HG03280 (cell line): ENCODE measurements at regions not wholly inside any gene's neighbourhood (a gene's known extent, or its start where the extent isn't known, plus 50 kb on each side); places are given as distances from the start of the nearest gene placed in this dataset.

ENCODE experiments used
- ATAC-seq: cut with Tn5 transposase; IDR thresholded peaks from one replicate; pipeline ENCODE4 v1.9.1; 2021; ENCODE audit warnings: mild to moderate bottlenecking, moderate library complexity; ENCODE audit not compliant: unreplicated experiment

- no peak for ATAC-seq
These were observed 331.1 kb downstream of the GPAT3 start for GRCh38 chr4:83866834-83867621.

DNA sequence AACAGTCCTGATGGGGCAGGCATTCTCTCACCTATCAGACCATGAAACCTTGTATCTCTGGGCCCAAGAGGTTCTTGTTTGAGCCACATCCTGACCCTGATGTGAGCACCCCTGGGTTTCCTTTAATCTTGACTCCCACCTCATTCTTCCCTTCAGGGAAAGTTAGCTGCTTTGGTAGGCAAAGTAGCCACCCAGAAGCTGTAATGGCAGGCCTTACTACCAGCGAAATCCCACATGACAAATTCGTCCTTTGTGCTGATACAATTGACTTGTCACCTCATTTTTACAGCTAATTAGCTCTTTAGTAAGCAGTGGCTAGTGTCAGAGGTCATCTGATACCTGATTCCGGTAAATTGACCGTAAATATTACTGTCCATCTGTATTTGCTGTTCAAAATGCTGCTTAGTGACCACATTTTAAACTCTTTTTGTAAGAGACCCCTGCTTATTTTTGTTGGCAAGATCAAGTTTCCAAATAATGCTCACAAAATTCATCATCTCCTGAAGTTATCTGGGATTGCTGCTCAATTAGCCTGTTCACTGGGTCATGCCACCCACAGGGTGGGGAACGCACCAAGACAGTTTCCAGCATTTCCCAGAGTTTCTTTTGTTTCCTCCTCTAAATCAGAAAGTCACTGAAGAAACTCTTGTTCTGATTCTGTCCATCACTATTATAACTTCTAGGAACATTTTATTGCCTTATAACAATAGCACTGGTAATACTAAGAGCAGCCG is 329.7 kb downstream of the GPAT3 start:
- no peak for ATAC-seq

DNA sequence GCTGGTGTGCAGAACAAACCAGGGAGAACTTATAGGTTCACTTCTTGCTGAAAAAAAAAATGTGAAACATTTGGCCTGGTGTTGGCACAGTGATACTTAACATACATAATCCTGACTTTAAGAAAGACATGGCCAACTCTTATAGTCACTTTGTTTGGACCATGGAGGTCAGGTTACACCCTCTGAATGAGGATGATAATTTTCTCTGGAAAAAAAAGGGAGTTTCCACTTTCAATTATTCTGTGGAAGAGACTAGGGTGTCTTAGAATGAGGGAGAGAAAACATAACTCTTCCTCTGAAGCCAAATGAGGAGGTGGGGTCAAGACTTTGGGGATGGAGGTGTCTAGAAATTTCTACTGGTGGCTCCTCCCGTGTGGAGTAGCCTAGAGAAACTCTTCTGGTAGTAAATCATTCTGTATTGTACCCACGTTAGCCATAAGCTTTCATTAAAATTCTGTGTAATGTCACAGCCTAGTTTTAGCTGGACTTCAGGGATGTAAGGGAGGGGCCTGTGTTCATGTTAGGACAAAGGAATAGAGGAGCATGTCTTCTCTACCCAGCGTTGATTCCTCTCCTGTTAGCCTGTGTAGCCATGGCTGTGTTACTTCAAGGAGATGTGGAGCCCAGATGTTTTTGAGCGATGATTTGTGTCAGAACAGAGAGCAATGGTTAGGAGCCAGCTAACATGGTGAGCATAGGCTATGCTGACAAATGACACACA is 328.3 kb downstream of the GPAT3 start:
- ATAC-seq, result no peak

DNA sequence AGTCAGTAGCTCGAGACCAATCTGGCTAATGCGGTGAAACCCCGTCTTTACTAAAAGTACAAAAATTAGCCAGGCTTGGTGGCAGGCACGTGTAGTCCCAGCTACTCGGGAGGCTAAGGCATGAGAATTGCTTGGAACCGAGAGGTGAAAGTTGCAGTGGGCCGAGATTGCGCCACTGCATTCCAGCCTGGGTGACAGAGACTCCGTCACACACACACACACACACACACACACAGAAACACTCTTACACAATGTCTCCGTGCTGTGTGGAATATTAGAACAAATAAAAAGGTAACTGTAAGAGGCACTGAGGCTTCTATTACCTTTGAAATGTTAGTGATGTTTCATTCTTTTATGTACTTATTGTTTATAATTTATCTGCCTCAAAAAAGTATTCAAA is 326.6 kb downstream of the GPAT3 start:
- no peak for ATAC-seq

DNA sequence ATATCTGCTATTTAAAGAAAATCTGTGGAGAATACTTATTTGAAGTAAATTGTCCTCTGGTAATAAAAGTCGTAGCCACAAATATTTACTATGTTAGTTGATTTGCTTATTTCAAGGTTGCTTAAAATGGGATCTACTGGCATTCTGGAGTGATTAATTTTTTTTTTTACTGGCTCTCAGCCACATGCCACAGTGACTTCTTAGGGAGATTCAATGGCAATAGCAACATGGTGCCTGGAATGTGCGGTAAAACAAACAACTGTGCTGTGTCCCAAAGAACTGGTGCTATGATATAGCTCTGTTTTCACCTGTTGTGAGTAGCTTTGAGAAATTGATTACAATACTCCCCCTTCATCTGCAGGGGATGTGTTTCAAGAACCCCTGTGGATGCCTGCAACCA is 324.3 kb downstream of the GPAT3 start:
- ATAC-seq, result no peak

DNA sequence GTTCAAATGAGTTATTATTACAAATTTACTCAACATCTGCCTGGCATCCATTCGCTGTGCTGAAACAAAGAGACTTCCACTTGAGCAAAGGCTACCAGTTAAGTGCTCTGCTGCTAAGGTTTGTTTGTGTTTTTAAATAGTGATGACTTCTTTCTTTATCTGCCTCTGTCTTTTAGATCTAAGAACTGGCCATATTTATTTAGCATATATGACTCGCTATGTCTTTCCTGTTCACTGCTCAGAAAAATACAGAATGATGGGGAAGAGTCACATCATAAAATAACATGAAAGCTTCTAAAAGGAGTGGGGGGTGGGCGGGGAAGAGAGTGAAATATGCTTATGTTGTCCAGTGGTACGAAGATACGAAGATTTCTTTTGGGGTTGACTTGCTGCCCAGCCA is 322.2 kb downstream of the GPAT3 start:
- ATAC-seq, result no peak

DNA sequence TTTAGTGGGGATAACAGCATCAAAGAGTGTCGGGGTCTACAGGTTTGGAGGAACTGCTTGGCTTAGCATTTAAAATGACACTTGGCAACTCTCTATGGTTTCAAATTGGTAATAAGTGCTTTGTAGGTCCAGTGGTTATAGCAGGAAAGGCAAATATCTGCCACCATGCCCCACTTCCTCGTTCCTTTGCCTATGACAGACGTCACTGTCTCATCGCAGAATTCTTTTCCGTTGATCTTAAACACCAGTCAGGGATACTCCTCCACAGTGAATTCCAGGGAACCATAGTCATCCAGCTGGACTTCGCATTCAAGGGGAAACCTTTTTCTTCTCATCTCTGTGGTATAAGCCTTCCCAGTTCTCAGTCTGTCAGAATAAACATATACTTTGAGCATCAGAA is 319.1 kb downstream of the GPAT3 start:
- ATAC-seq, result no peak

DNA sequence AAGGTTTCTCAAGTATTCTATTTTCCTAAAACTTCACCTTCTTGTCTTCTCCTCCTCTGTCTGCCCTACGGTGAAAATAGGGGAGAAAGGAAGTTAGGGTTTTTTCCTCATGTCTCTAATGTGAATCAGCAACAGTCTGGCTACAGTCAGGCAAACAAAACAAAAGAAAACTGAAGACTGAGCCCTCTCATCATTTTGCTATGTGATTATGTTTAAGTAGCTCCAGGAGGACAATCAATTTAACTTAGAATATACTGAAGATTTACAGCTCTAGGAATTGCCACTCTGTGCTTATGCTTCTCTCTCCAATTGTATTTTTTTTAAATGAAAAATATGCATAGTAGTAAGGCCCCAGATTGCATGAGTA is 316.2 kb downstream of the GPAT3 start:
- no peak for ATAC-seq

- ATAC-seq, result no peak
These were observed 315.6 kb downstream of the GPAT3 start for GRCh38 chr4:83851261-83852084.

- no peak for ATAC-seq
These were observed 314.5 kb downstream of the GPAT3 start for GRCh38 chr4:83850435-83850834.

DNA sequence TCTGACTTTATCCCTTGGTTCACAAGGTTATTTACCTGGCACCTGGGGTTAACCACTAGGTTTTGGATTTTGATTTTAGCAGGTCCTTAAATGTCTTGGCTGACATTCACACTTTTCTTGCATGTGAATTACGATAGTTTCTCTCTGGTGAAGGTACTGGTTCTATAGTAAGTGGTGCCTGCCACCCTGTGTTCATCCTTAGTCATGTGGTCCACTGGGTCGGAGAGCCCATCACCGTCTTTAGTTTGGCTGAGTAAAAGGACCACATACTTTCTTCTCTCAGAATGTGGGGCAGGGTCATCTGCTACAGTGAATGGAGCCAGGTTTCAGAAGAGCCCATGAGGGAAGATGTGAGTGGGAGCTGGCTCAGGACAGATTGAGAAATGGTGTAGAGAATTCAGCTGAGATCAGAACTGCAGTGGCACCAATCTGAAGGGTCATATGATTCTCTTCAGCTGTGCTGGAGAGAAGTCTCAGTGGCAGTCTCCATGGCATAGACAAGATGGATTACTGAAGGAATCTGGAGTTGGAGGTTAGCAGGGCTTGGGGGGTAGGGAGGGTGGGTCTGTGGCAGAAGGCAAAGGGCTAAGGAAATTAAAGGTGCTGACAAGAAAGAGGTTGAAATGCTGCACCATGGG is 310.4 kb downstream of the GPAT3 start:
- ATAC-seq, result no peak

- ATAC-seq, result no peak
These were observed 303.7 kb downstream of the GPAT3 start for GRCh38 chr4:83839615-83840014.

- no peak for ATAC-seq
These were observed 301.9 kb downstream of the GPAT3 start for GRCh38 chr4:83837614-83838308.

DNA sequence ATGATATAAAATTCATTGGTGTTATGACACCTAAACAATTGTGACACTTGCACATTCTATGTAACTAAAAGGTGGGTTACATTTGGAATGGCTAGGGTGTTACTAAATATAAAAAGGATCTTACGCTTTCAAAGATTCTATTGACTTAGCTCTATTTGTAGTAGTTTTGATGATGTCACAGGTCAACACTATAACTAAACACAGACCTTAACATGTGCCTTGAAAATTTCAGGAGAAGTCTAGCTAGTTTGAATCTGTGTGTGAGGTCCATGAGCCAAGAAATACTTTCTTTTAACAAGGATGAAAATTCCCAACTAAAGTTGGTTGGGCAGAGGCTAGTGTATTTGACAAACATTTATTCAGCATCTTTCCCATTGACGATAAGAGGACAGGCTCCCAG is 298.0 kb downstream of the GPAT3 start:
- no peak for ATAC-seq

GRCh38 chr4:83832110-83832825 is 296.4 kb downstream of the GPAT3 start:
- ATAC-seq, result no peak

DNA sequence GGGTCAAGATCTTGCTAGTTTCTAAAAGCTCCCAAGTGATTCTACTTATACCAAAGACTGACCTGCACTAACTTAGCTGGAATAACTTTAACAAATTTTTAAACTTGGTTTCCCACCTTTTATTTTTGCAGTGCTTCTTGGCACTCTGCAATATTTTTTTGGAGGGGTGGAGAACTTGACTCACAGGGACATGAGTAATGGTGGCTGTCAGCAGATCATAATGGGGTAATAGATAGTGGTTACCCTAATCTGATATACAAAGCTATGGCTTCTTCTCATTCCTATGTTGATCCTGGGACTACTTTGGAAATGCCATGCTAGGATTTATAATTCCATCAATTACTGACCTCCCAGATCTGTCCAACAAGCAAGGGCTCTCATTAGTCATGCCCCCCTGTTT is 295.7 kb downstream of the GPAT3 start:
- ATAC-seq, result no peak

DNA sequence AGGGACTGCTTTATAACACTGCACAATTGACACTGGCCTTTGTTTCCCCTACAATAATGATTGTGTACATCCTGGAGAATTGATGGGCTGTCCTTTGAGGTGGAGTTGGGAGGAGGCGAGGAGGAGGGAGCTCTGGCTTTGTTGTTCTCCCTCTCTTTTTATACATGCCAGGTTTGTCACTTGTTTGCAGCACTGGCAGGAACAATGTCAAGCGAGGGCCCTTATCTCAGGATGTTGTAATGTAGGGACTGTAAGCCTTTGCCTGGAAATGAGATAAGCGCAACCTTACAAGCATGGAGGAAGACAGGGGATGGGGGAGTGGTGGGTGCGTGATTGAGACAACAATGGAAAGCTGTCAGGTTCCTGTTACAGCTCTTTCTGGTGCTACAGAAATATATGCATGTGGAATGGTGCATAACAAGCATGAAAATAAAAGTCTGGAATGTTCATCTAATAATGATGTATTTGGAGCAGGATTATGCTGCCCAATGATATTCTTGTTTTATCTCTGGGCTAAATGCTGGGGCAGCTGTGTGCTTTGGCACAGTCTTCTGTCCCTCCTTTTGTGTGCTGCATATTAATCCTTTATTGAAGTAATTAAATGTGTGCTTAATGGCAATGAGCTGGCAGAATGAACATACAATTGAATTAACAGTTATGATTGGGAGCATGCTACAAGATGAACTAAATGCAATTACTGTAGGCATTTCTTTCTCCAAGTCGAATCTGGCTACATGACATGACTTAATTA is 294.4 kb downstream of the GPAT3 start:
- ATAC-seq, result no peak

DNA sequence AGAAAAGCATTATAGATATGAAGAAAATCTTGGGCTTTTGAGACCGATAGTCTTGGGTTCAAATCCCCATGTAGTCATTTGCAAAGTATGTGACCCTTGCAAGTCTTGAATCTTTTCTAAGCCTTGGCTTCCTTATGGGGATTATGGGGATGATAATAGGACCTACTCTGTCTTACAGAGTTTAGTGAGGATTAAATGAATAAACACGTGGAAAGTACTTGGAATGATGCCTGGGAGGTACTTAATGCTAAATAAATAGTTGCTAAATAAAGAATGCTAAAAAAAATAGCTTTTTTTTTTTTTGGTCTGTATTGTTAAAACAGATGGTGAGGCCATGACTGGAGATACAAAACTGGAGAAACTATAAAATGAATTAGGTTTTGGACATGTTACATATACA is 292.7 kb downstream of the GPAT3 start:
- ATAC-seq, result no peak

DNA sequence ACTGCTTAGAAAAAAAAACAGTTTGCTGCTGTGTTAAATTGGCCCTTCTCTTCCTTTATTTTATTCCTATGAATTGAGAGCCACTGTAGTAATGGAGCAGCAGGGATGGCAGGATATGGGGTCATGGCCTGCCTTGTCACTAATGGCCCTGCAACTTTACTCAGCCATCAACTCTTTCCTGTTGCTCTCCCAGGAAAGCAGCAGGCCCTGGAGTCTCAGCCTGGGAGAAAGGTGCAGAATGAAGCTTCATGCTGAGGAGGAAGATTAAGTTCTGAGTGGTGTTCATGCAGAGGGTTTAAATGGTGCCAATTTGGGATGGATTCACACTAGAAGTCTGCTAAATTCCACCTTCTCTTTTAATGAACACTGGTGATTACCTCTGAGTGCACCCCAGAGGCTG is 285.6 kb downstream of the GPAT3 start:
- ATAC-seq, result no peak
